Left ventricle myocardium inferior (tissue), 1 donor: ENCODE measurements at regions not wholly inside any gene's neighbourhood (a gene's known extent, or its start where the extent isn't known, plus 50 kb on each side); places are given as distances from the start of the nearest gene placed in this dataset.

ENCODE experiments used
- DNase-seq: peaks from one replicate; pipeline ENCODE4 v3.0.0-alpha.2; 2020
- H3K27ac ChIP-seq: fragments of 200-600 bp; replicated peaks from 2 replicates; pipeline ENCODE4 v1.8.0; 2021
- H3K27me3 ChIP-seq: fragments of 200-600 bp; 2 replicates; pipeline ENCODE4 v1.8.0; 2021; ENCODE audit warnings: low read depth
- H3K36me3 ChIP-seq: fragments of 200-600 bp; 2 replicates; pipeline ENCODE4 v1.8.0; 2021
- H3K4me1 ChIP-seq: fragments of 200-600 bp; 2 replicates; pipeline ENCODE4 v1.8.0; 2021
- H3K4me3 ChIP-seq: fragments of 200-600 bp; 2 replicates; pipeline ENCODE4 v1.8.0; 2021; ENCODE audit warnings: mild to moderate bottlenecking, moderate library complexity
- H3K9me3 ChIP-seq: fragments of 200-600 bp; replicated peaks from 2 replicates; pipeline ENCODE4 v1.8.0; 2021
- intact Hi-C: fragments of 100-400 bp; cut with micrococcal nuclease; formaldehyde crosslinking; loops from one replicate; pipeline ENCODE4 v1.11.0; 2022
- TF ChIP-seq, protein P1 (sequence below): fragments of 200-600 bp; IDR thresholded peaks from 2 replicates; pipeline ENCODE4 v1.8.0; 2021; ENCODE audit warnings: antibody characterized with exemption, mild to moderate bottlenecking, borderline replicate concordance
- donor health status: DM: no; HTN: yes; CAD: no; lungs with severe emphysema.

DNA sequence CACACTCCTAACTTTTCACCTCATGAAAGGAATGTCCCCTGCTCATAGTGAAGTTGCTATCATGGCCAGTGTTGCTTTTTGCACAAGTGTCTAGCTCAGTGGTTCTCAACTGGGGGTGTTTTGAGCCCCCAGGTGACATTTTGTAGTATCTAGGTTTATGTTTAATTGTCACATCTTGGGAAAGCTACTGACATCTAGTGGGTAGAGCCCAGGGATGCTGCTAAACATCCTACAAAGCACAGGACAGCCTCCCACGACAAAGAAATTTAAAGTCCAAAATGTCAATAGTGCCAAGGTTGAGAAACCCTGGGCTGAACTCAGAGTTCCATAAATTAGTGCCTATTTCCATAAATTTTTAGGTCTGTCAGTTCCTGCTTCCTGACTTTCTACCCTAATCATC, 70.7 kb upstream of the HCCS start:
- H3K27me3 ChIP-seq: no peaks in the 10 kb centered on the region
- intact Hi-C loops: no loop called here
- DNase-seq: no peak
- no peak overlapping the region for H3K27ac ChIP-seq
- TF ChIP-seq, protein P1, sequence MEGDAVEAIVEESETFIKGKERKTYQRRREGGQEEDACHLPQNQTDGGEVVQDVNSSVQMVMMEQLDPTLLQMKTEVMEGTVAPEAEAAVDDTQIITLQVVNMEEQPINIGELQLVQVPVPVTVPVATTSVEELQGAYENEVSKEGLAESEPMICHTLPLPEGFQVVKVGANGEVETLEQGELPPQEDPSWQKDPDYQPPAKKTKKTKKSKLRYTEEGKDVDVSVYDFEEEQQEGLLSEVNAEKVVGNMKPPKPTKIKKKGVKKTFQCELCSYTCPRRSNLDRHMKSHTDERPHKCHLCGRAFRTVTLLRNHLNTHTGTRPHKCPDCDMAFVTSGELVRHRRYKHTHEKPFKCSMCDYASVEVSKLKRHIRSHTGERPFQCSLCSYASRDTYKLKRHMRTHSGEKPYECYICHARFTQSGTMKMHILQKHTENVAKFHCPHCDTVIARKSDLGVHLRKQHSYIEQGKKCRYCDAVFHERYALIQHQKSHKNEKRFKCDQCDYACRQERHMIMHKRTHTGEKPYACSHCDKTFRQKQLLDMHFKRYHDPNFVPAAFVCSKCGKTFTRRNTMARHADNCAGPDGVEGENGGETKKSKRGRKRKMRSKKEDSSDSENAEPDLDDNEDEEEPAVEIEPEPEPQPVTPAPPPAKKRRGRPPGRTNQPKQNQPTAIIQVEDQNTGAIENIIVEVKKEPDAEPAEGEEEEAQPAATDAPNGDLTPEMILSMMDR: no peak
- no peak overlapping the region for H3K4me3 ChIP-seq
- no peaks in the 10 kb centered on the region for H3K36me3 ChIP-seq
- no peaks in the 10 kb centered on the region for H3K4me1 ChIP-seq
- H3K9me3 ChIP-seq: peaks cover 9% of the 10 kb centered on the region

DNA sequence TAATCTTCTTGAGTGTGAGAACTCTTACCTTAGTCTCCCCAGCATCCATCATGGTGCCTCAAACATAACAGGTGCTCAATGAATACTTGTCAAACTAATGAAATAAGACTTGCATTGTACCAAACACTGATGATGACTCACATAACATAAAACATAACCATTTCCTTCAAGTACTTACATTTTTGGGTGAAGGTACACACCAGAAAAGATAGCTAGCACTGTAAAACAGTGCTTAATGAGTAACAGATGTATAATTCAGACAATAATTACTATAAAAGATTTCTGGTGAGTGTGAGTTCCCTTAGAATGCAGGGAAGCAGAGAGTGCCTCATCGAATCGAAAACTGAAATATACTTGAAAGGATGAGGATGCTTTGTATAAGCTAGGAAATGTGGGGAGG, 70.1 kb upstream of the HCCS start:
- Histone ChIP-seq H3K4me3 (no peak overlapping the region), H3K9me3 (peaks cover 9% of the 10 kb centered on the region), H3K4me1 (no peaks in the 10 kb centered on the region), H3K27ac (no peak overlapping the region), H3K36me3 (no peaks in the 10 kb centered on the region), H3K27me3 (no peaks in the 10 kb centered on the region)
- DNase-seq: no peak
- TF ChIP-seq, protein P1: no peak
- intact Hi-C loops: no loop called here

DNA sequence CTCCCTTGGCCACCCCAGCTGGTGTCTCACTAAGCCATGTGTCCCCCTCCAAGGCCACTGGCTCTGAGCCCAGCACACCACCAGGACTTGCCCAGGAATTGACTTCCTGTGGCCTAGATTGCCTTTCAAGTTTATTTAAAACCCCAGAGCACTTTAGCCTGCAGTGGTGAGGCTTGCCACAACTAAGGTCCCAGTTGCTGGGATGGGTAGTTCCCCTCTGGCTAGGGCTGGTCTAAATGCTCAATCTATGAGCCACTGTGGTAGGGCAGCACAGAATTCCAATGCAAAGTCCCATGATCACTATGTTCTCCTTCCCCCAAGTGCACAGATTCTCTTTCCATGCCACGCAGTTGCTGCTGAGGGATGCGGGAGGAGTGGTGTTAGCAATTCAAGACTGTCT, 61.1 kb upstream of the HCCS start:
- Histone ChIP-seq H3K36me3 (no peaks in the 10 kb centered on the region), H3K4me1 (no peaks in the 10 kb centered on the region), H3K27ac (no peak overlapping the region), H3K27me3 (no peaks in the 10 kb centered on the region), H3K4me3 (no peak overlapping the region), H3K9me3 (peaks cover 4% of the 10 kb centered on the region)
- intact Hi-C loops: no loop called here
- no peak for DNase-seq
- TF ChIP-seq, protein P1: no peak

DNA sequence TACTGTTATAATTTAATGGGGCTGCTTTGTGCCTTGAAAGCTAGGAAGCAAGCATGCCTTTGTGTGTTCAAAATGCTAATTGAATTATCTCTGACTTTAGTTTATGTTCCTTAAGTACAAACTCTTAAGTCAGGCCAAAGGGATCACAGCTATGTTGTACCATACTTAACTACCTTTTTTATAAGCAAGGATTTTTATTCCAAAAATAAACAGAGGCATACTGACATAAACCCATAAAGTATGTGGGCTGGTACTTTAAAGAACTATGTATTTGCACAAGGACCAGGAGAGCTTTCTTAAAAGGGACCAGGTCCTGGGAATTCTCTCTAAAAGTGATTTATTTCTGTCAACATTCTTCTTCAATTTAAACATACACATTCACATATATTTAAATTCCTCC, 57.8 kb upstream of the HCCS start:
- Histone ChIP-seq H3K27ac (no peak overlapping the region), H3K27me3 (no peaks in the 10 kb centered on the region), H3K36me3 (no peaks in the 10 kb centered on the region), H3K9me3 (no peaks in the 10 kb centered on the region), H3K4me1 (no peaks in the 10 kb centered on the region), H3K4me3 (no peak overlapping the region)
- no peak for DNase-seq
- intact Hi-C loops: no loop called here
- TF ChIP-seq, protein P1: no peak

DNA sequence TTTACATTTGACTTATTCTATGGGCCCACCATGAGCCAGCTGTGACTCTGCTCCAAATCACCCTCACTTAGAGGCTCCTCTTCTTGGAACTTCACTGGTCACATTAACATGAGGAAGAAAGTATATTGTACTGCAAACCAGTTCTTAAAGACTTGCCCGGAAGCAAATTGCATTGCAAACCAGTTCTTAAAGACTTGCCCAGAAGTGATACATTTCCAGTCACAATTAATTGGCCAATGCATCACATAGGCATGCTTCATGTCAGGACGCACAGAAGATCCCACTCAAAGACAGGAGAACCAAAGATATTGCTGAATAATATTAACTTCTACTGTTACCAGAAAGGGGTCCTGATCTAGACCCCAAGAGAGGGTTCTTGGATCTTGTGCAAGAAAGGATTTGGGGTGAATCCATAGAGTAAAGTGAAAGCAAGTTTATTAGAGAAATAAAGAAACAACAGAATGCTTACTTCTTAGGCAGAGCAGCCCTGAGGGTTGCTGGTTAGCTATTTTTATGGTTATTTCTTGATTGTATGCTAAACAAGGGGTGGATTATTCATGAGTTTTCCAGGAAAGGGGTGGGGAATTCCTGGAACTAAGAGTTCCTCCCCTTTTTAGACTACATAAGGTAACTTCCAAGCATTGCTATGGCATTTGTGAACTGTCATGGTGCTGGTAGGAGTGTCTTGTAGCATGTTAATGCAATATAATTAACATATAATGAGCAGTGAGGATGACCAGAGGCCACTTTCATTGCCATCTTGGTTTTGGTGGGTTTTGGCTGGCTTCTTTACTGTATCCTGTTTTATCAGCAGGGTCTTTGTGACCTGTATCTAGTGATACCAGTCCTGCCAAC, 54.6 kb upstream of the HCCS start:
- intact Hi-C loops: no loop called here
- Histone ChIP-seq H3K36me3 (no peaks in the 10 kb centered on the region), H3K4me1 (no peaks in the 10 kb centered on the region), H3K27ac (no peak overlapping the region), H3K9me3 (no peaks in the 10 kb centered on the region), H3K4me3 (no peak overlapping the region), H3K27me3 (no peaks in the 10 kb centered on the region)
- TF ChIP-seq, protein P1: no peak
- no peak for DNase-seq
